ENCODE measurements at regions not wholly inside any gene's neighbourhood (a gene's known extent, or its start where the extent isn't known, plus 50 kb on each side); places are given as distances from the start of the nearest gene placed in this dataset.

DNA sequence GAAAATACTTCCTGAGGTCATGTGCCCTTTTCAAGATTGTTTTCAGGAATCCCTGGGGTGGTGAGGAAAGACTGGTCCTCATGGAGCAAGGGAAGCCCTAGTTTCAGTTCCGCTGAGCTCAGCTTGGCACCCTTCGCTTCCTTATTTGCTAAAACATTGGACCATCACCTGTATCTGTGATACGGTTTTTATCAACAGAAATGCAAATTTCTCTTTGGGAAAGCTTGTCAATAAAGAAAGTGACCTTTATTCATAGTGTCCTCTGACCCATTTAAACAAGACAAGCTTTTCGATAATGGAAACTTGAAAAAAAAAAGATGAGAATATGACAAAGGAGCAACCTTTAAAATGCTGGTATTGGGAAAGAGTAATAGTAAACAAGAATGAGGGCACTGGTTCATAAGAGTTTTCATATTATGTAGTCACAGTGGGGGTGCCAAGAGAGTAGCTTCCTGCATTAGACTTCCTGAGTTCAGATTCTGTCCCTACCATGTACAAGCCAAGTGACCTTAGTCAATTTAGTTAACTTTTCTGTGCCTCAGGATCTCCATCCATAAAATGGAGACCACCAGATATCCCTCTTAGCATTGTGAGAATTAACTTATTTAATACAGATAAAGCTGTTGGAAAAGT, 57.0 kb upstream of the RAI2 start:
- no peak overlapping the region for H3K4me3 ChIP-seq (ENCODE audit: low read depth, low read length)
- no peak for DNase-seq (ENCODE audit: low read depth)
- TF ChIP-seq, protein P1, sequence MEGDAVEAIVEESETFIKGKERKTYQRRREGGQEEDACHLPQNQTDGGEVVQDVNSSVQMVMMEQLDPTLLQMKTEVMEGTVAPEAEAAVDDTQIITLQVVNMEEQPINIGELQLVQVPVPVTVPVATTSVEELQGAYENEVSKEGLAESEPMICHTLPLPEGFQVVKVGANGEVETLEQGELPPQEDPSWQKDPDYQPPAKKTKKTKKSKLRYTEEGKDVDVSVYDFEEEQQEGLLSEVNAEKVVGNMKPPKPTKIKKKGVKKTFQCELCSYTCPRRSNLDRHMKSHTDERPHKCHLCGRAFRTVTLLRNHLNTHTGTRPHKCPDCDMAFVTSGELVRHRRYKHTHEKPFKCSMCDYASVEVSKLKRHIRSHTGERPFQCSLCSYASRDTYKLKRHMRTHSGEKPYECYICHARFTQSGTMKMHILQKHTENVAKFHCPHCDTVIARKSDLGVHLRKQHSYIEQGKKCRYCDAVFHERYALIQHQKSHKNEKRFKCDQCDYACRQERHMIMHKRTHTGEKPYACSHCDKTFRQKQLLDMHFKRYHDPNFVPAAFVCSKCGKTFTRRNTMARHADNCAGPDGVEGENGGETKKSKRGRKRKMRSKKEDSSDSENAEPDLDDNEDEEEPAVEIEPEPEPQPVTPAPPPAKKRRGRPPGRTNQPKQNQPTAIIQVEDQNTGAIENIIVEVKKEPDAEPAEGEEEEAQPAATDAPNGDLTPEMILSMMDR (IDR thresholded peaks at IDR 0.05; ENCODE audit: control insufficient read depth, extremely low read depth, insufficient read depth): no peak

DNA sequence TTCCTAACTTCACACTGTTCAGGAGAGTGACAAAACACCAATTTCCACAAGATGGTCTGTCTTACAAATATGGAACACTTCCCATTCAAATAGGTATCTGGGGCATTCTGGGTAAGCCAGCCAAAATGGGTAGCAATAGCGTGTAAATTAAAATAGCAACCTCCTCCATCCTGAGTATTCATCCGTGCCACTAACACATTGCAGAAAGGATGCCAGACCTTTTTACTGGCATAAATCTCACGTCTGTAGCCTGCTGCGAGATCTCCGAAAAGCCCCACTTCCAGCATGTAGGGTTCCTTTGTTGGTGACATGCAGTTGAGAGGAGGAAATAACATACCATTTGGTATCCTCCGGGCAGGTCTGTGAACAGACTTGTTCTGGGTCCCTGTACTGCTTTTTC, 52.7 kb upstream of the RAI2 start:
- DNase-seq (ENCODE audit: low read depth): no peak
- H3K4me3 ChIP-seq (ENCODE audit: low read depth, low read length): no peak overlapping the region
- TF ChIP-seq, protein P1 (IDR thresholded peaks at IDR 0.05; ENCODE audit: control insufficient read depth, extremely low read depth, insufficient read depth): no peak
